ENCODE measurements at regions not wholly inside any gene's neighbourhood (a gene's known extent, or its start where the extent isn't known, plus 50 kb on each side); places are given as distances from the start of the nearest gene placed in this dataset.

DNA sequence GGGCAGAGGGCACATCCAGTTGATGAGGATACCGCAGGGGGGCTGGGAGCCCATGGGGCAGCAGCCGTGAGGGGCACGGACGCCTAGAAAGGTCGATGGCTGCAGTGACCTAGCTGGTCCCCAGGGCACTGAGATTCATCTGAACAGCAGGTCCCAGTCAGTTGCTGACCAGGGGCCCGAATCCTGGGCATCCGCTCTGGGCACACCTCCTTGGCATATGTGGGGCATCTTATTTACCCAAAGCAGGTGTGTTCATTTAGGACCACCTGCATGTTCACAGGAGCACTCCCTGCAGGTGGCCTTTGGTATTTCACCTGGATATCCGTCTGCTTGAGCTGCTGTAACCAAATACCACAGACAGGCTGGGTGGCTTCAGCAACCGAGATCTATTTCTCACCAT, 72.0 kb upstream of the ODC1 start:
- DNase-seq: peak; percentile 50

- no peak for DNase-seq
These were observed 71.2 kb upstream of the ODC1 start for GRCh38 chr2:10519394-10519740.

DNA sequence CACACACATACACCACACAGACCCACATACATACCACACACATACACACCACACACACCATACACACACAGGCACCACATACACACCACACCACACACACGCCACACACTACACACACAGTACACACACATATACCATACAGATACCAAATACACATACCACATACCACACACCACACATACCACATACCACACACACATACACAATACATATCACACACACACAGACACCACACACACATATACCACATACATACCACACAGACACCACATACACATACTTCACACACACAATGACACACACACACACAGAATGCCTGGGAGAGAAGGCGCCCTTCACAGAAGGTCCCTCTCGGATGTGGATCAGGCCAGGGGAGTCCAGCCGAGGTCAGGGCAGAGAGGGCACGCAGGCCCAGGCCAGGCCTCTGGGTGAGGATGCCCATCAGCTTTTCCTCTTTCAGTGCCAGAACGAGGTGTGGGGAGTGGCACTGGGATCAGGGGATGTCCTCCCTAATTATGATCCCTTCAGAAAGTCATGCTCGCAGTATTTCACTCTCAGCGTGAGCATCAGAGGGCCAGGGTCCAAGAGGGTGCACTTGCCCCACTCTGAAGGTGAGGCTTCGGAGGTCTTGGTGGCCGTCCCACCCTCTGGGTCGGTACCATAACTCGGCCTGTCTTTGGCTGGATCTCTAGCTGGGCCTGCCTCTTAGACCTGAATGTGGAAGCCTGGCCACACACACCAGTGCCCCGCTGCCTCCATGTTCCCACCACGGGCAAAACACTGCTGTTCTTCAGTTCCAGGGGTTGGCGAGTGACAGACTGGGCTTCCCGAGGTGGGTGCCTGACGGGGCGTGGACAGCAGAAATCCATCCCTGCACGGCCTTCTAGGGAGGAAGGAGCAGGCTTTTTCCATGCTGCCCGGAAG, 70.6 kb upstream of the ODC1 start:
- peak; percentile 40 for DNase-seq

- DNase-seq: peak; percentile 18
These were observed 69.4 kb upstream of the ODC1 start for GRCh38 chr2:10517351-10518043.

GRCh38 chr2:10515887-10516286, 67.8 kb upstream of the ODC1 start:
- DNase-seq: no peak

DNA sequence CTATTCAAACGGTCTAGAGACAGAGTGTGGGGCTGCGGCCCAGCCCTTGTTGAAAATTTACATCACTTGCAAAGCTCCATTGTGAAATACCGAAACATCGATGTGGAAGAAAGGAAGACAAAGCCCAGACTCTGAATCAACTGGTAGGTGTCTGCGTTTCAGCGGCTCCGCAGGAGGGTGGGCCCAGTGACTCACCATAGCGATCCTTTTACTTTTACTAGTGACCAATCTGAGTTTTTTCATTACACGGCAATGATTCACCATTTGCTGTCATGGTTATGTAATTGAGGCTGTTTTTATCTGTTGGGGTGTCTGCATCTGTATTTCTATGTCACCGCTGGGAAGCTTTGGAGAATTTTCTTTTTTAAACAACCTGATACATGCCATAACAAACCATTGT, 66.6 kb upstream of the ODC1 start:
- peak; percentile 29 for DNase-seq

DNA sequence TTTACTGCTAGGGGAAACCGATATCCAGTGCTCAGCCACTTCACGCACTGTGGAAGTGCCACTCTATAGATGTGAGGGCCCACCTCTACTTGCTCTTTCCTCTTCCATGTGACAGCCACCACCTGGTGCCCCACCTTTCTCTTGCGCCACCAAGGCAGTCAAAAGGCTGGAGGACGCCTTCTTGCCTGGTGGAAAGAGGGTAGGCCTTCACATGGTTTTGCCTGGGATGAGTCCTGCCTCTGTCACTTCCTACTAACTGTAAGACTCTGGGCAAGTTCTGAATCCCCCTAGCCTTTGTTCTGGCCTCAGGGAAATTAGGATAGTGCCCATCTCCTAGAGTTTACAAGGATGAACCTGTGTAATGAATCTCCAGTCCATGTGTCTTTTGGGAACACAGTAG, 66.1 kb upstream of the ODC1 start:
- peak; percentile 28 for DNase-seq

- DNase-seq: peak; percentile 29
These were observed 65.1 kb upstream of the ODC1 start for GRCh38 chr2:10513201-10513600.

DNA sequence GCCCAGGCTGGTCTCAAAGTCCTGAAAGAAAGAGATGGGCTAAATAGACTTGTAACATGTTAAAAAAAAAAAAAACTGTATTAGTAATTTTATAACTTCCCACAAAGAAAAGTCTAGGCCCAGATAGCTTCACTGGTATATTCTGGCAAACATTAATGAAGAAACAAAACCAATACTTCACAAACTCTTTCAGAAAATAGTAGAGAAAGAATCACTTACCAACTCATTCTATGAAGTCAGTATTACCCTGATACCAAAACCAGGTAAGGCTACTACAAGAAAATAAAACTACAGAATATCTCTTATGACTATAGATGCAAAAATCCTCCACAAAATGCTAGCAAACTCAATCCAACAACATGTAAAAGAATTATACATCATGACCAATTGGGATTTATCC, 59.9 kb upstream of the ODC1 start:
- DNase-seq: no peak

DNA sequence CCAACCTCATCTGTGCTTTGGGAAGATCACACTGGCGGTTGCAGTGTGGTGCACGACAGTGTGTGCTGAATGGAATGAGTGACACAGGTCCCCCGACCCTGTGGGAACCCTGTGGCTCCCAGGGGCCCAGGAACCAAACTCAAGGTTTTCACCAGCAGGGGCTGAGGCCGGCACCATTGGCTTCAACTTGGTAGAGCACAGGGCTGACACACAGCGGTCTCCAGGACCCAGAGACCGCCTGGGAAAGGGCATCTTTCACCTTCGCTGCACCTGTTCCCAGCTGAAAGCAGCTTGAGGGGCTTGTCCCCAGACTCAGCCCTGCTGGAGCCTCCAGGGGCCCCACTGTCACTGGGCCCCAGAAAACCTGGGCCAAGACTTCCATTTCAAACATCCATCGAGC, 59.0 kb upstream of the ODC1 start:
- peak; percentile 32 for DNase-seq

DNA sequence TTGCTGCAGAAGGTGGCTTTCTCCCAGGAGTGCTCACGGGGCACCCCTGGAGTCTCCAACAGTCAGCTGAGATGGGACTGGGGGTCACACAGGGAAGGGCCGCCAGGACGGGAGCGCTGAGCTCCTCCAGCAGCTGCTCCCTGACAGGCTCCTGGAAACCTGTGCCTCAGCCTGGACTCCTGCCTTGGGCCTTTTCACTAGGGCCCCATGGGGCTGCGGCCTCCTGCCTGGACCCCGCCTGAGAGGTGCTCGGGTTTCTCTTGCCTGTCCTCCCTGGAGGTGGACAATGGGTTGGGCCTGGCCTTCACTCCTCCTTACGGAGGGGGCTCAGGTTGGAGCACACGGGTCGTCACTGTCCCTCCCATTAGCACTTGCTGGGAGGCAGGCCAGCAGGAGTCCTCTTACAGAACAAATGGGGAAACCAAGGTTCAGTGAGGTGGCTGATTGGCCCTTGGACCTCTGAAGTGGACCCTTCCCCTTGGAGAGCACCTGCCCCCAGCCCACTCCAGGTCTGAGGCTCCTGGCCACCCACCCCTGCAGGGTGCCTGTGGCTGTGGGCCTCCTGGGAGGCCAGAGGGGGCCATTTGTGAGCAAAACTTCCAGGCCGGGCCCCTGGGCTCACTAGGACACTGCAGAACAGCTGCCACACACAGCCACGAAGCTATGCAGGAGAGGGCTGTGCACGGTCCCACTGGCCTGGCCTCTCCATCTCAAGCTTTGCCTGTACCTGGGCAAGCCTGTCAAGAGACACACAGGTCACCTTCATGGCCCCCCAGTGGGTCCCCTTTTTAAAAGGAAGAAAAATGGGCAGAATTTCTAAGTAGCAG, 57.1 kb upstream of the ODC1 start:
- peak; percentile 33 for DNase-seq

GRCh38 chr2:10504370-10504993, 56.4 kb upstream of the ODC1 start:
- DNase-seq: peak; percentile 44

- peak; percentile 23 for DNase-seq
These were observed 54.6 kb upstream of the ODC1 start for GRCh38 chr2:10502803-10503107.

GRCh38 chr2:10501980-10502802, 54.1 kb upstream of the ODC1 start:
- peak; percentile 35 for DNase-seq

DNA sequence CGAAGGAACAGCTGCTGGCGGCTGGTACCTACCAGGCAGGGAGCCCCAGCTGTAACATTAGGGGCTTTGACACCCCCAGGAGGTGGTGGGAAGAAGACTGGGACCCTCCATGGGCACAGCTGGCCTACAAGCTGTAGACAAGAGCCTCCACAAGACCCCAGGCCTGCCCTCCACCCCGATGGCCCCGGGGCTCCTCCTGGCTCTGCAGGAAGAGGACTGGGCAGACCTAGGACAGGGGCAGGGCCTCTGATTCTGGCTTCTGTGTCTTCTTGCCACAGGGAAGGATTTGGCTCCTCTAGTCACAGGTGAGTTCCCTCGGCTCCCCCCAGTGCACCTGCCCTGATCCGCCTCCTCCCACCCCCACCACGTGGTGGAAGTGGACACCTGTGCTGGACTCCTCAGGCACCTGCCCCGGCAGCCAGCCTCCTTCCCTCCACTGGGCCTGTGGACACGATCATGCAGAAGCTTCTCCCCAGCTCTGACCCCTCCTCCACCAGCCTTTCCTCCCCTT, 53.4 kb upstream of the ODC1 start:
- DNase-seq: peak; percentile 45

DNA sequence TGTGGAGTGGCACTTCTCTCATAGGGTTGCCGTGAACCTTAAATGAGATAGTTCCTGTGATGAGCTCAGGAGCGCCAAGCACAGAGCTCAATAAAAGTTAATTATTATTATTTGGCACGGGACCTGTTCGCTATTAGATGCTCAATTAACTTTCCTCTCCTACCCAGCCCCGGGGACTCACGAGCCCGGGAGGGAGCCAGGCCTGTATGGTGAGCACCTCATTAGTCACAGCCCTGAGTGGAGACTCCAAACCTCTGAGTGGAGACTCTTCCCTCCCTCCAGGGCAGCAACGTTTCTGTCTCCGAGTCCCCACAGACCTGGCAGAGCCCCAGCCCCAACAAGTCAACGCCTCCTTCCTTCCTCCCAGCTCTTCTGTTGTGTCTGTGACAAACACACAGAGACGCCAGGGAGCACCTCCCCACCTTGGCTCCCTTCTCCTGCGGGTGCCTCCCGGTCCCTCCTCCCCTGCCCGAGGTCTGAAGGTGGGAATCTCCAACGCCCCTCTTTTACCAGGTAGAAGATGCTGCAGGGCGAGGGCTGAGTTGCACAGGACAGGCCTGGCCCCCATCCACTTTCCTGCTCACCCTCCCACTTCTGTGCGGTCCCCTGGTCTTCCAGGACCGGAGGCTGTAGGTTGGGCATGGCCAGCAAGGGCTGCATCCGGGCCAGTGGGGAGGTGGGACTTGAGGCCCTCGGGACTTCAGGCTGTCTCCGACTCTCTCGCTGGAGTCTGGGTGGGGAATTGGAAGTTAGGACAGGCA, 52.7 kb upstream of the ODC1 start:
- DNase-seq: peak; percentile 49

DNA sequence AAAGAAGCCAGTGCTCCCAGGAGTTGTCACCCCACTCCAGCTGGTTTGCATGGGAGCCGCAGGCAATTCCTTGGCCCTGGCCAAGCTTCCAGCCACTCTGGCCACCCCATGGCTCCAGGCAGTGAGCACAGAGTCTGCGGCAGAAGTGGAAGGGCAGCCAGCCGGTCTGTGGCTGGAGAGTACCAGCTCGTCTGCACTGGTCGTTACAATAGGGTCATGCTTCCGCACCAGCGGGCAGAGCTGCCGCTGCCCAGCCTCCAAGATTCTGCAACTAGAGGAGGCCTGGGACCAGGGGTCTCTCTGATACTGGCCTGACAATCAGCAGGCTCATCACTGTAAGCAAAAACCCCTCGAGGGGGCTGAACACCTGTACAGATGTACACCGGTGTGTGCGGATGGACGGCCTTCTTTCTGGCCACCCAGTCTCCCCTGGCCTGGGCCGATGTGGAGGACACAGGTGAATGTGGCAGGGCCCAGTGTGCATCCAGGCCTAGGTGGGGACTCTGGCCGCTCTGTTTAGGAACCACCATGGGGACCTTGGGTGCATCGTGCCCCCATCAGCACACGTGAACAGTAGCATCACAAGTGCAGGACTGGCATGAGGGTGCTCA, 51.9 kb upstream of the ODC1 start:
- DNase-seq: peak; percentile 35

DNA sequence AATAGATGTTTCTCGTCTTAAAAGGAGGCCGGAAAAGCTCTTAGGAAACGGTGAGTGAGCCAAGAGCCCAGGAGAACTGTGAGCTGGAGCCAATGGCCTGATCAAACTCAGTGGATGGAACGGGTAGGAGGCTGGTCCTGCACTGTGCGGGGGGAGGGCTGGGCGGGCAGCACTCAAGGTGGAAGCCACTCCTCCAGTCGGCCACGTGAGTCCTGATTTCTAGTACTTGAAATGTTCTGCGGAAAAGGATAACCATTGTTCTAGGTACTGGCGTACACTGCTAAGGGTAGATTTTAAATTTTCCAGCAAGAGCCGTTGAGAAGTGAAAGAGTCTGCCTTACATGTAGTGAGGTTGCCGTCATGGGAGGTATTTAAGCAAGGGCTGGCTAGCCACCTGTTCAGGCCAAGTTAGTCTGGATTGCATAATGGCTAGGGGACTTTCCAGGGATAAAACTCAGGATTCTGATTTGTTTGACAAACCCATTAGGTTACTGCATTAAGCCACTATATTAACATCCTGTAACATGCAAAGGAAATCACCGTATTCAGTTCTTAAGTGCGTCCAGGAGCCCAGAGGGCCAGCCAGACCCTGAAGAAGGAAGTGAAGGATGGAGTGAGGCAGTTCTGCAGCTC, 51.3 kb upstream of the ODC1 start:
- peak; percentile 7 for DNase-seq

DNA sequence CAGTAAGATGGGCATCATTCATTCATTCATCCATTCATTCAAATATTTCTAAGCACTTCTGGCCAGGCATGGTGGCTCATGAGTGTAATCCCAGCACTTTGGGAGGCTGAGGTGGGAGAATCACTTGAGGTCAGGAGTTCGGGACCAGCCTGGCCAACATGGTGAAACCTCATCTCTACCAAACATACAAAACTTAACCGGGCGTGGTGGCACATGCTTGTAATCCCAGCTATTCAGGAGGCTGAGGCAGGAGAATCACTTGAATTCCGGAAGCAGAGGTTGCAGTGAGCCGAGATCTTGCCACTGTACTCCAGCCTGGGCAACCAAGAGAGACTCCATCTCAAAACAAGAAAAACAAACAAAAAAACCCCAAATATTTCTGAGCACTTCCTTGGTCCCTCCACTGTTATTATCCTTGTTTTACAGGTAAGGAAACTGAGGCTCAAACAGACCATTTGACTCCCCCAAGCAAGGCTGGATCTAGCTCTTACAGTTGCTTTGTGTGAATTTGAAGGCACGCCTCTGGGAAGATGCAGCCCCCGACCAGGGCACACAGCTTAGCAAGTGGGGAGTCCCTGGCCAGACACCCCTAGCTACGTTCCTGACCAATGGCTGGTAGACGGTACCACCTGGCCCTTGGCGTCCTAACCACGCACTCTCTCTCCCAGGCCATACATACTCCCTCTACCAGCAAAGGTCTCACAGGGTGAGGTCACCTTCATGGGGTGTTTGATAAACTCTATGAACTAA, 50.6 kb upstream of the ODC1 start:
- DNase-seq: peak; percentile 38

Measured in activated CD8-positive, alpha-beta memory T cell treated with anti-CD3 and anti-CD28 coated beads, Interleukin-2, amount 50 U/mL, for 48 hours (primary cell).